Epithelial cell of esophagus (primary cell): ENCODE measurements at regions not wholly inside any gene's neighbourhood (a gene's known extent, or its start where the extent isn't known, plus 50 kb on each side); places are given as distances from the start of the nearest gene placed in this dataset.

Source experiments
- DNase-seq: peaks from one replicate; pipeline ENCODE4 v3.0.0; 2010; ENCODE audit warnings: low read depth
- H3K4me3 ChIP-seq: 2 replicates; pipeline ENCODE4 v1.5.1; 2011; ENCODE audit warnings: mild to moderate bottlenecking, low read length, control low read depth
- TF ChIP-seq, protein P1 (sequence below): IDR thresholded peaks from 2 replicates; pipeline ENCODE4 v1.5.1; 2011; ENCODE audit warnings: low read depth, mild to moderate bottlenecking, low read length, control low read depth, inconsistent platforms; ENCODE audit not compliant: insufficient read depth; ENCODE audit errors: missing control alignments

DNA sequence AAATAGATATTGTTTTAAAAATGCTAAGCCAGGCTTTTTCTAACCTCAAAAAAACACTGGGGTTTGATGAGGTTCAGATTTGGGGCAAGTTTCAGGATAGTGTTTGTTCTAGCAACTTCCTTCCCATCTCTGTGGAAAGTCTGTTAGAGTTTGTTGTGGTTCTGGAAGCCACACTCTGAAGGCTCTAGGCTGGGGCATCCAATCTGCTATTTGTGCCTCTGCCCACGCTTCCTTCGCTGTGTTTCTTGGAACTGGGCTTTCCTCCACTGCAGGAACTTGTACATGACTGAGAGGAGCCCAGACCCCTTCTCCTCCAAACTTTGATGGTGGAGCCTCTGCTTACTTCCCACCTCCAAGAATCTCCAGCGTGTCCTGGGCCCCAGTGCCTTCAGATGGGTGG, 108.5 kb upstream of the SLC25A13 start:
- H3K4me3 ChIP-seq: no peak overlapping the region
- no peak for DNase-seq
- TF ChIP-seq, protein P1, sequence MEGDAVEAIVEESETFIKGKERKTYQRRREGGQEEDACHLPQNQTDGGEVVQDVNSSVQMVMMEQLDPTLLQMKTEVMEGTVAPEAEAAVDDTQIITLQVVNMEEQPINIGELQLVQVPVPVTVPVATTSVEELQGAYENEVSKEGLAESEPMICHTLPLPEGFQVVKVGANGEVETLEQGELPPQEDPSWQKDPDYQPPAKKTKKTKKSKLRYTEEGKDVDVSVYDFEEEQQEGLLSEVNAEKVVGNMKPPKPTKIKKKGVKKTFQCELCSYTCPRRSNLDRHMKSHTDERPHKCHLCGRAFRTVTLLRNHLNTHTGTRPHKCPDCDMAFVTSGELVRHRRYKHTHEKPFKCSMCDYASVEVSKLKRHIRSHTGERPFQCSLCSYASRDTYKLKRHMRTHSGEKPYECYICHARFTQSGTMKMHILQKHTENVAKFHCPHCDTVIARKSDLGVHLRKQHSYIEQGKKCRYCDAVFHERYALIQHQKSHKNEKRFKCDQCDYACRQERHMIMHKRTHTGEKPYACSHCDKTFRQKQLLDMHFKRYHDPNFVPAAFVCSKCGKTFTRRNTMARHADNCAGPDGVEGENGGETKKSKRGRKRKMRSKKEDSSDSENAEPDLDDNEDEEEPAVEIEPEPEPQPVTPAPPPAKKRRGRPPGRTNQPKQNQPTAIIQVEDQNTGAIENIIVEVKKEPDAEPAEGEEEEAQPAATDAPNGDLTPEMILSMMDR: no peak

GRCh38 chr7:96427143-96427542, 105.2 kb upstream of the SLC25A13 start:
- DNase-seq: no peak
- TF ChIP-seq, protein P1: no peak
- no peak overlapping the region for H3K4me3 ChIP-seq

DNA sequence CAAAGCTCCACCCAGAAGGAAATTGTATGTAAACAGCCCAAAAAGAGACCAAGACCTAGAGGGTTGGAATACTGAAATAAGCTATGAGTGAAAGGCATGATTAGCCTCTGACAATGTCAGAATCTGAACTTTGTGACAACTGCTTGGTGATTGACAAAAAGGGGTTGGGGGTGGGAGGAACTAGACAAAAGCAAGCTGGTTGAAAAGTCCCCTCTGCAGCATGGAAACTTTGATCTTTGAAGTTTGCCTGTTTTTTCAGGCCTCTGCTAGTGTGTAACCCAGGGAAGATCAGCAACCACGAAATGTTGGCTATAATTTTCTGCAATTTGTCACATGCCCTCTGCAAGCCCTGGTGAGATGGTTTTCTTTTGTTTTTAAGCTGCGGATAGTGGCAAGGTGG, 104.8 kb upstream of the SLC25A13 start:
- TF ChIP-seq, protein P1: no peak
- no peak overlapping the region for H3K4me3 ChIP-seq
- DNase-seq: no peak

GRCh38 chr7:96426027-96426426, 104.1 kb upstream of the SLC25A13 start:
- no peak overlapping the region for H3K4me3 ChIP-seq
- peak; percentile 67 for DNase-seq
- TF ChIP-seq, protein P1: no peak

DNA sequence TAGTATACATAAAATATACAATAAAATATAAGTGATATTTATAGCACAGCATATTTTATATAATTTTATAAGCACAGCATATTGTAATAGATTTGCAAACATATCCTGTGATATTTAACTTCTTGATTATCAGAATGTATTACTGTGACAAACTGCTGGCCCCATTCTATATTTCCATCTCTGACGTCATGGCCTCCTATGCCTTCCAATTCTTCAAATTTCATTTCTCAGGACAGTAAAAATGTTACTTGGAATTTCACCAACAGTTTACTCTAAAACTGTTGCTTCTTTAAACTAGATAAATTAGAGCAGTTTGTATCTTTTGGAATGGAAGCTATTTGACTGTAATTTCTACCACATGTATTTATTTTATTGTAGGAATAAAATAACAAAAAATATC, 102.5 kb upstream of the SLC25A13 start:
- DNase-seq: no peak
- no peak overlapping the region for H3K4me3 ChIP-seq
- TF ChIP-seq, protein P1: no peak

- H3K4me3 ChIP-seq: no peak overlapping the region
- TF ChIP-seq, protein P1: no peak
- no peak for DNase-seq
Observed at GRCh38 chr7:96422388-96422787, 100.5 kb upstream of the SLC25A13 start.

DNA sequence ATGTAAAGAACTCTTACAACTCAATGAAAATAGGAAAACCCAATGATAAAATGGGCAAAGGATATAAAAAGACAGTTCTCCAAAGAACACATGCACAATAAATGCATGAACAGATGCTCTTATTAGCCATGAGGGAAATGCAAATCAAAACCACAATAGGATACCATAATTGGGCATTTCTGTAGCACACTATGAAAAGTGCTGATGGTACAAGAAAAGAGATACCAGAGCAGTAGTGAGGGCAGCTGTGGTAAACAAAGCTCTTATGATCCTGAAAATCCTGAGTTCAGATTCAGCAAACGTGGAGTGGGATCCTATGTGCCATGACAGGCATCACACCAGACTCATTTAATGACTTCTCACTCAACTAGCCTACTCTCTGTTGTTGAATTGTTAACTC, 96.7 kb upstream of the SLC25A13 start:
- no peak for DNase-seq
- no peak overlapping the region for H3K4me3 ChIP-seq
- TF ChIP-seq, protein P1: no peak
